Heart left ventricle (tissue), 16 donors: ENCODE measurements at regions not wholly inside any gene's neighbourhood (a gene's known extent, or its start where the extent isn't known, plus 50 kb on each side); places are given as distances from the start of the nearest gene placed in this dataset.

Experiments used
- ATAC-seq, 4 donors: fragments of 200-7000 bp; cut with Tn5 transposase; one replicate each; pipeline ENCODE4 v1.9.1; 2020 to 2022; ENCODE audit warnings: moderate library complexity in 4 of 4, mild to moderate bottlenecking in 3 of 4, moderate number of reproducible peaks in 1 of 4
- DNase-seq, 5 donors: peaks; one replicate each; pipeline ENCODE4 v3.0.0-alpha.2; 2020
- H3K27ac ChIP-seq, 12 donors: fragments of 200-600 bp; sonication (generic) in 4 of 12; one replicate each; pipeline versions ENCODE4 v1.5.0 to v1.8.0; 2016 to 2022; ENCODE audit warnings: mild to moderate bottlenecking in 2 of 12
- H3K27me3 ChIP-seq, 9 donors: fragments of 200-600 bp; sonication (generic) in 2 of 9; one replicate each; pipeline versions ENCODE4 v1.5.1 to v1.8.0; 2016 to 2022; ENCODE audit warnings: mild to moderate bottlenecking in 3 of 9
- H3K36me3 ChIP-seq, 9 donors: fragments of 200-600 bp; sonication (generic) in 2 of 9; one replicate each; pipeline versions ENCODE4 v1.5.0 to v1.8.0; 2018 to 2022; ENCODE audit warnings: mild to moderate bottlenecking in 2 of 9
- H3K4me1 ChIP-seq, 12 donors: fragments of 200-600 bp; sonication (generic) in 4 of 12; one replicate each; pipeline versions ENCODE4 v1.5.0 to v1.8.0; 2016 to 2022; ENCODE audit warnings: mild to moderate bottlenecking in 3 of 12
- H3K4me3 ChIP-seq, 12 donors: fragments of 200-600 bp; sonication (generic) in 4 of 12; one replicate each; pipeline versions ENCODE4 v1.5.0 to v1.8.0; 2017 to 2022; ENCODE audit warnings: mild to moderate bottlenecking in 9 of 12, moderate library complexity in 4 of 12
- H3K9me3 ChIP-seq, 12 donors: fragments of 200-600 bp; sonication (generic) in 4 of 12; one replicate each; pipeline versions ENCODE4 v1.5.0 to v1.8.0; 2016 to 2022; ENCODE audit warnings: mild to moderate bottlenecking in 1 of 12
- POLR2A ChIP-seq, 2 donors: fragments of 450-650 bp; IDR thresholded peaks; one replicate each; pipeline ENCODE4 v1.6.1; 2017; ENCODE audit warnings: antibody characterized with exemption in 2 of 2, mild to moderate bottlenecking in 2 of 2, moderate library complexity in 2 of 2
- WGBS, 4 donors: extraction: QIAGEN DNeasy Blood & Tissue Kit in 2 of 4; methylation state at CpG; one replicate each; pipeline versions ENCODE4 v1.1.5 to v1.1.7; 2013 to 2018; 5-methylcytosine and 5-hydroxymethylcytosine counted together
- intact Hi-C, 10 donors: fragments of 100-400 bp; cut with DNase I; formaldehyde crosslinking; loops; one replicate each; pipeline versions ENCODE4 v1.11.1 to v1.14.2; 2022
- TF ChIP-seq, protein P1 (sequence below), 12 donors: fragments of 200-600 bp; sonication (generic) in 4 of 12; IDR thresholded peaks; one replicate each; pipeline versions ENCODE4 v1.5.0 to v1.8.0; 2018 to 2022; ENCODE audit warnings: antibody characterized with exemption in 12 of 12, mild to moderate bottlenecking in 5 of 12
- donor health status: ischemic (EF 13 %, LVEDD 7.1; RV severe dilation, severe dysfunction).
- donor health status: healthy with polysubstance abuse.
- donor health status: DM: no; HTN: yes; CAD: no.
- donor health status: DM: no; HTN: no; CAD: no.
- donor health status: ischemic (EF 25% LVEDD 6.9; RV normal size, moderate dysfunction).
- donor health status: ischemic (EF 25% LVEDD 5.7; RV mildly dilated, moderate dysfunction).
- donor health status: healthy.
- donor health status: DM: yes; HTN: yes; CAD: no.
- donor health status: ischemic (EF 35%, LVEDD 5.7; RV mildly dilated, moderate dysfunction).
- donor health status: nonischemic (EF 11% LVEDD 7.7; RV severe dilation, severe dysfunction).
- donor health status: DM: yes; HTN: yes; CAD: no.
- donor health status: PGD.
- donor health status: ischemic (EF 29% LVEDD 5.4; RV normal size, mild dysfunction).
- donor health status: nonischemic (EF 23%, LVEDD 6.1; RV moderate dilation, normal function).

GRCh38 chr2:128500138-128500800 lies 181.6 kb upstream of the HS6ST1 start:
- ATAC-seq = no peak
- Histone ChIP-seq H3K27me3 (no peaks in the 10 kb centered on the region), H3K36me3 (no peaks in the 10 kb centered on the region), H3K27ac (no peak overlapping the region), H3K9me3 (no peaks in the 10 kb centered on the region), H3K4me3 (no peak overlapping the region), H3K4me1 (peaks cover 0 to 43% (median 7%) of the 10 kb centered on the region in 12 donors)
- DNase-seq = peak in 2 of 5 donors; percentile 10 to 26
- TF ChIP-seq, protein P1, sequence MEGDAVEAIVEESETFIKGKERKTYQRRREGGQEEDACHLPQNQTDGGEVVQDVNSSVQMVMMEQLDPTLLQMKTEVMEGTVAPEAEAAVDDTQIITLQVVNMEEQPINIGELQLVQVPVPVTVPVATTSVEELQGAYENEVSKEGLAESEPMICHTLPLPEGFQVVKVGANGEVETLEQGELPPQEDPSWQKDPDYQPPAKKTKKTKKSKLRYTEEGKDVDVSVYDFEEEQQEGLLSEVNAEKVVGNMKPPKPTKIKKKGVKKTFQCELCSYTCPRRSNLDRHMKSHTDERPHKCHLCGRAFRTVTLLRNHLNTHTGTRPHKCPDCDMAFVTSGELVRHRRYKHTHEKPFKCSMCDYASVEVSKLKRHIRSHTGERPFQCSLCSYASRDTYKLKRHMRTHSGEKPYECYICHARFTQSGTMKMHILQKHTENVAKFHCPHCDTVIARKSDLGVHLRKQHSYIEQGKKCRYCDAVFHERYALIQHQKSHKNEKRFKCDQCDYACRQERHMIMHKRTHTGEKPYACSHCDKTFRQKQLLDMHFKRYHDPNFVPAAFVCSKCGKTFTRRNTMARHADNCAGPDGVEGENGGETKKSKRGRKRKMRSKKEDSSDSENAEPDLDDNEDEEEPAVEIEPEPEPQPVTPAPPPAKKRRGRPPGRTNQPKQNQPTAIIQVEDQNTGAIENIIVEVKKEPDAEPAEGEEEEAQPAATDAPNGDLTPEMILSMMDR (IDR thresholded peaks at IDR 0.05) = no peak
- TF ChIP-seq POLR2A (IDR thresholded peaks at IDR 0.05) = no peak
- intact Hi-C loops = loop anchor here in 2 of 10 donors (5.0 to 10.0 kb wide), 2 partner anchors 33 to 175 kb away; no protein-coding TSS in a partner anchor
- WGBS, 4 donors = 67 to 79% (median 76%) methylated on average over 10 of the region's 10 CpGs

GRCh38 chr2:128501006-128501690 lies 182.5 kb upstream of the HS6ST1 start:
- H3K9me3 ChIP-seq = no peaks in the 10 kb centered on the region
- no peaks in the 10 kb centered on the region for H3K27me3 ChIP-seq
- 70 to 79% (median 76%) methylated on average over 11 to 12 of the region's 12 CpGs for WGBS, 4 donors
- no peak for ATAC-seq
- H3K4me3 ChIP-seq = no peak overlapping the region
- DNase-seq = peak in 2 of 5 donors; percentile 21 to 39
- peaks cover 0 to 41% (median 8%) of the 10 kb centered on the region in 12 donors for H3K4me1 ChIP-seq
- TF ChIP-seq, protein P1 (IDR thresholded peaks at IDR 0.05) = no peak
- no peak for TF ChIP-seq POLR2A (IDR thresholded peaks at IDR 0.05)
- H3K27ac ChIP-seq = no peak overlapping the region
- no peaks in the 10 kb centered on the region for H3K36me3 ChIP-seq
- intact Hi-C loops = loop anchor here in 2 of 10 donors (5.0 to 10.0 kb wide), 2 partner anchors 34 to 176 kb away; no protein-coding TSS in a partner anchor

DNA sequence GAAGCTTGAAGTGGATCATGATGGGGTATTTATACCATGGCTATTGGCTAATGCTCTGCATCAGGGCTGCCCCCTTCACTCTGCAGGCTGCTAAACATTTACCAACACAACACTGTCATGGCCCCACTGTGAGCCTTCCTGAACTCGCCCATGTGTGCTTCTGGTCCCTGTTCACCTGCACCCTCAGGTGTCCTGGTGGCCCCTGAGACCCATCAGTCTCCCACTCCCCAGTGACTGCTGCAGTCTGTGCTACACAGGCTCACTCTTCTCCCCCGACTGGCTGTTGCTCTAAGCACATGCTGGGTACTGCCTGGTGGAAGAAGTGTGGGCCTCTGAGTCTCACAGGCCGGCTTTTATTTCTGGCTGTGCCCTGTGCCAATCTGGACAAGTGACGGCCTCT lies 183.0 kb upstream of the HS6ST1 start:
- TF ChIP-seq POLR2A (IDR thresholded peaks at IDR 0.05) = no peak
- TF ChIP-seq, protein P1 (IDR thresholded peaks at IDR 0.05) = no peak
- no peaks in the 10 kb centered on the region for H3K27me3 ChIP-seq
- intact Hi-C loops = loop anchor here in 2 of 10 donors (5.0 to 10.0 kb wide), 2 partner anchors 34 to 177 kb away; no protein-coding TSS in a partner anchor
- 59 to 70% (median 66%) methylated on average over 4 of the region's 4 CpGs for WGBS, 4 donors
- peaks cover 0 to 40% (median 8%) of the 10 kb centered on the region in 12 donors for H3K4me1 ChIP-seq
- peak in 2 of 5 donors; percentile 16 to 42 for DNase-seq
- no peaks in the 10 kb centered on the region for H3K36me3 ChIP-seq
- no peaks in the 10 kb centered on the region for H3K9me3 ChIP-seq
- peak overlapping the region in 3 of 12 donors; percentile 7 to 19 (median 16) for H3K27ac ChIP-seq
- no peak overlapping the region for H3K4me3 ChIP-seq
- ATAC-seq = peak in 2 of 4 donors; percentile 20 to 34

DNA sequence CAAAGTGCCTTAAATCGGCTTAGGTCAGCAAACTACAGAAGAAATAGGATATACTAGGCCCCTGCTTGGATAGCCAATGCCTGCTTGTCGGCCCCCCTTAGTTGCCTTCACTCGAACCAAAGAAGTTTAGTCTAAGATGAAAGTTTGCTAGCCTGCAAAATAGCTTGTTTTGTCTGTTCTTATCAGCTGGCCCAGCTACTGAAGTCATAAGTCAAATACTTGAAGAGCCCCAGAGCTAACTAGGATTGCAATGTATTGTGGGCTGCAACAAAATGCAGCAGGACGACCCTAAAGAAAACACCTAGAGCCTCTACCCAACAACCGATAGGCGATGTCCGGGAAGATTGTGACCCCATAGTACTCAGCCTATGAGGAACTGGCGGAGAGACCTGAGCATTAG lies 183.5 kb upstream of the HS6ST1 start:
- peak overlapping the region in 3 of 12 donors; percentile 7 to 19 (median 16) for H3K27ac ChIP-seq
- WGBS, 4 donors = 85 to 90% (median 88%) methylated on average over 8 of the region's 8 CpGs
- ATAC-seq = no peak

More for the DNA sequence above, 183.5 kb upstream of the HS6ST1 start:
- H3K27me3 ChIP-seq = no peaks in the 10 kb centered on the region
- peak in 1 of 5 donors; percentile 6 for DNase-seq
- TF ChIP-seq POLR2A (IDR thresholded peaks at IDR 0.05) = no peak
- no peak overlapping the region for H3K4me3 ChIP-seq
- no peaks in the 10 kb centered on the region for H3K9me3 ChIP-seq
- peaks cover 0 to 40% (median 8%) of the 10 kb centered on the region in 12 donors for H3K4me1 ChIP-seq
- intact Hi-C loops = loop anchor here in 2 of 10 donors (5.0 to 10.0 kb wide), 2 partner anchors 35 to 177 kb away; no protein-coding TSS in a partner anchor
- H3K36me3 ChIP-seq = no peaks in the 10 kb centered on the region
